Suprapubic skin (tissue), 4 donors: ENCODE measurements at regions not wholly inside any gene's neighbourhood (a gene's known extent, or its start where the extent isn't known, plus 50 kb on each side); places are given as distances from the start of the nearest gene placed in this dataset.

Source experiments
- CTCF ChIP-seq, 2 donors: fragments of 200-600 bp in 1 of 2; fragments of 450-650 bp in 1 of 2; sonication (generic) in 1 of 2; IDR thresholded peaks; one replicate each; pipeline ENCODE4 v1.5.1; 2016 to 2019; ENCODE audit warnings: antibody characterized with exemption in 2 of 2, mild to moderate bottlenecking in 1 of 2, moderate library complexity in 1 of 2
- EP300 ChIP-seq: sonication (generic); formaldehyde crosslinking; IDR thresholded peaks from one replicate; pipeline ENCODE4 v1.6.1; 2017; ENCODE audit warnings: antibody characterized with exemption
- POLR2A ChIP-seq, 2 donors: fragments of 450-650 bp; IDR thresholded peaks; one replicate each; pipeline ENCODE4 v1.6.1; 2017; ENCODE audit warnings: antibody characterized with exemption in 2 of 2, mild to moderate bottlenecking in 2 of 2, moderate library complexity in 2 of 2
- POLR2AphosphoS5 ChIP-seq, 3 donors: sonication (generic); formaldehyde crosslinking; IDR thresholded peaks; one replicate each; pipeline ENCODE4 v1.6.1; 2017; ENCODE audit warnings: antibody characterized with exemption in 3 of 3

GRCh38 chr3:31102196-31102879 lies 207.9 kb upstream of the GADL1 start:
- TF ChIP-seq CTCF (IDR thresholded peaks at IDR 0.05) (no peak), POLR2AphosphoS5 (IDR thresholded peaks at IDR 0.05) (no peak), POLR2A (IDR thresholded peaks at IDR 0.05) (no peak), EP300 (no peak)
